NCI-H2107 (cell line): ENCODE measurements at regions not wholly inside any gene's neighbourhood (a gene's known extent, or its start where the extent isn't known, plus 50 kb on each side); places are given as distances from the start of the nearest gene placed in this dataset.
A peak's percentile ranks its signal among the peaks of the same experiment; 100 is the strongest.
"Not testable (repeated sequence)": the region's sequence is repeated elsewhere in the genome, so short reads cannot be mapped to it uniquely, and the experiment has no call there.

Experiments used
- DNase-seq: peaks from one replicate; lab custom pipeline; 2025; lab: John Stamatoyannopoulos, UW

- DNase-seq, result no peak
Measured at GRCh38 chr3:29141197-29141917, 139.5 kb upstream of the RBMS3 start.

GRCh38 chr3:29141918-29142275, 139.0 kb upstream of the RBMS3 start:
- DNase-seq, result no peak

GRCh38 chr3:29143151-29143550, 137.7 kb upstream of the RBMS3 start:
- no peak for DNase-seq

GRCh38 chr3:29144361-29144760, 136.5 kb upstream of the RBMS3 start:
- DNase-seq, result no peak

GRCh38 chr3:29144807-29145206, 136.1 kb upstream of the RBMS3 start:
- no peak for DNase-seq

- no peak for DNase-seq
Measured at GRCh38 chr3:29145360-29145759, 135.5 kb upstream of the RBMS3 start.

- DNase-seq, result no peak
Measured at GRCh38 chr3:29152379-29152778, 128.5 kb upstream of the RBMS3 start.

- no peak for DNase-seq
Measured at GRCh38 chr3:29153811-29154210, 127.1 kb upstream of the RBMS3 start.

GRCh38 chr3:29156086-29156715, 124.7 kb upstream of the RBMS3 start:
- peak; percentile 57 for DNase-seq

- DNase-seq, result no peak
Measured at GRCh38 chr3:29164825-29165224, 116.0 kb upstream of the RBMS3 start.

GRCh38 chr3:29167180-29167579, 113.7 kb upstream of the RBMS3 start:
- no peak for DNase-seq

GRCh38 chr3:29168081-29168480, 112.8 kb upstream of the RBMS3 start:
- DNase-seq, result no peak

GRCh38 chr3:29168696-29169095, 112.2 kb upstream of the RBMS3 start:
- DNase-seq, result no peak

GRCh38 chr3:29169451-29169850, 111.4 kb upstream of the RBMS3 start:
- DNase-seq, result no peak

- DNase-seq, result no peak
Measured at GRCh38 chr3:29171043-29171990, 109.6 kb upstream of the RBMS3 start.

GRCh38 chr3:29176501-29176900, 104.4 kb upstream of the RBMS3 start:
- DNase-seq, result no peak

GRCh38 chr3:29178809-29179793, 101.8 kb upstream of the RBMS3 start:
- DNase-seq, result no peak

- DNase-seq, result no peak
Measured at GRCh38 chr3:29181149-29181780, 99.6 kb upstream of the RBMS3 start.

GRCh38 chr3:29181872-29182271, 99.0 kb upstream of the RBMS3 start:
- no peak for DNase-seq

- not testable (repeated sequence) for DNase-seq
Measured at GRCh38 chr3:29182828-29183227, 98.0 kb upstream of the RBMS3 start.
